K562 (cell line): ENCODE measurements at regions not wholly inside any gene's neighbourhood (a gene's known extent, or its start where the extent isn't known, plus 50 kb on each side); places are given as distances from the start of the nearest gene placed in this dataset.

Experiments
- ATAC-seq: fragments of 200-7000 bp; cut with Tn5 transposase; 3 replicates; pipeline ENCODE4 v1.9.1; 2020; ENCODE audit warnings: moderate library complexity
- BruUV-seq: library from RNA; stranded (reverse); fragments of 400-500 nt; replicated peaks from 2 replicates; lab custom pipeline; 2021; lab: Mats Ljungman, UMichigan
- CTCF ChIA-PET: fragments of 300-600 bp; formaldehyde crosslinking; extraction: SDS; loops from one replicate; lab custom pipeline; 2021; ENCODE audit warnings: low intra/inter-chr PET ratio; lab: Yijun Ruan, JAX
- POLR2A ChIA-PET: fragments of 300-600, 350-650 bp; sonication (Branson Sonifier 250); formaldehyde crosslinking; extraction: SDS; loops from one replicate; lab custom pipeline; 2021; ENCODE audit warnings: antibody characterized with exemption, inconsistent platforms; lab: Yijun Ruan, JAX
- DNase-seq, 4 experiments: peaks; one replicate each; pipeline versions ENCODE4 v3.0.0 to v3.0.0-alpha.2; 2011 to 2018; ENCODE audit warnings: low spot score in 3 of 4, mixed read lengths in 3 of 4; ENCODE audit errors: extremely low read depth in 1 of 4
- FAIRE-seq: peaks from 2 replicates; lab custom pipeline; 2011; peaks lifted over from hg19 to GRCh38; lab: Jason Lieb, UNC
- H2AFZ ChIP-seq: 2 replicates; pipeline ENCODE4 v1.6.0; 2011; ENCODE audit warnings: low read depth, low read length, control low read depth, inconsistent platforms
- H3K27ac ChIP-seq: fragments of 200-600 bp; 3 replicates; pipeline ENCODE4 v1.8.0; 2011; ENCODE audit warnings: low read depth, mild to moderate bottlenecking, control low read depth, inconsistent platforms, low read length, moderate library complexity, mixed read lengths; ENCODE audit errors: extremely low read depth
- H3K27me3 ChIP-seq, 2 experiments: fragments of 300-600 bp in 1 of 2; 2 replicates in 1 of 2; 3 replicates in 1 of 2; pipeline versions ENCODE4 v1.6.0 to v1.8.0; 2011; ENCODE audit warnings: inconsistent platforms in 2 of 2, low read length in 2 of 2, mild to moderate bottlenecking in 1 of 2, mixed read lengths in 1 of 2, moderate library complexity in 1 of 2; ENCODE audit not compliant: control insufficient read depth in 2 of 2, insufficient read depth in 2 of 2
- H3K36me3 ChIP-seq: fragments of 300-600 bp; 3 replicates; pipeline ENCODE4 v1.8.0; 2011; ENCODE audit warnings: mild to moderate bottlenecking, low read length, inconsistent platforms; ENCODE audit not compliant: control insufficient read depth, insufficient read depth
- H3K4me1 ChIP-seq, 2 experiments: fragments of 200-600 bp in 1 of 2; replicated peaks in 1 of 2; 2 replicates in 1 of 2; 3 replicates in 1 of 2; pipeline versions ENCODE4 v1.5.1 to v1.8.0; 2011; ENCODE audit warnings: inconsistent platforms in 2 of 2, low read length in 2 of 2, mild to moderate bottlenecking in 1 of 2, mixed read lengths in 1 of 2, moderate library complexity in 1 of 2; ENCODE audit not compliant: control insufficient read depth in 2 of 2, insufficient read depth in 2 of 2
- H3K4me2 ChIP-seq: 2 replicates; pipeline ENCODE4 v1.6.1; 2011; ENCODE audit warnings: low read length, control low read depth, inconsistent platforms, mixed read lengths; ENCODE audit not compliant: insufficient read depth
- H3K4me3 ChIP-seq: fragments of 200-600 bp; sonication (generic), shearing (Covaris generic); 2 replicates; pipeline ENCODE4 v1.5.1; 2016; ENCODE audit warnings: control low read depth, inconsistent platforms
- H3K79me2 ChIP-seq: fragments of 200-600 bp; 3 replicates; pipeline ENCODE4 v1.8.0; 2011; ENCODE audit warnings: low read length, inconsistent platforms; ENCODE audit not compliant: control insufficient read depth, insufficient read depth
- H3K9ac ChIP-seq, 2 experiments: 2 replicates each; pipeline versions ENCODE4 v1.6.0 to v1.6.1; 2011; ENCODE audit warnings: low read depth in 2 of 2, low read length in 2 of 2, control low read depth in 1 of 2, inconsistent platforms in 1 of 2, mild to moderate bottlenecking in 1 of 2, mixed read lengths in 1 of 2; ENCODE audit not compliant: insufficient read depth in 1 of 2
- H3K9me1 ChIP-seq: one replicate; pipeline ENCODE4 v1.6.0; 2011; ENCODE audit warnings: inconsistent platforms, mild to moderate bottlenecking, low read length, moderate library complexity; ENCODE audit not compliant: control insufficient read depth, insufficient read depth
- H3K9me3 ChIP-seq: replicated peaks from 2 replicates; pipeline ENCODE4 v1.5.1; 2011; ENCODE audit warnings: low read depth, low read length, inconsistent platforms; ENCODE audit not compliant: control insufficient read depth, insufficient read depth
- H4K20me1 ChIP-seq: replicated peaks from 2 replicates; pipeline ENCODE4 v1.6.1; 2011; ENCODE audit warnings: low read length, inconsistent platforms, mixed read lengths; ENCODE audit not compliant: control insufficient read depth, insufficient read depth
- BDP1 ChIP-seq: IDR thresholded peaks from 3 replicates; pipeline ENCODE4 v1.6.1; 2011; ENCODE audit not compliant: insufficient read length, insufficient read depth
- BRF1 ChIP-seq: IDR thresholded peaks from 3 replicates; pipeline ENCODE4 v1.6.1; 2011; ENCODE audit warnings: borderline replicate concordance, mild to moderate bottlenecking; ENCODE audit not compliant: insufficient read length; ENCODE audit errors: extremely low read depth
- EP300 ChIP-seq: IDR thresholded peaks from 2 replicates; pipeline ENCODE4 v1.6.1; 2012; ENCODE audit warnings: low read length, improper control_type of control experiment
- HOMEZ ChIP-seq: fragments of 250-450 bp; sonication (Bioruptor Pico); IDR thresholded peaks from 2 replicates; pipeline ENCODE4 v1.4.0; 2020; ENCODE audit warnings: mild to moderate bottlenecking, moderate library complexity
- L3MBTL2 ChIP-seq: fragments of 450-650 bp; IDR thresholded peaks from 2 replicates; pipeline ENCODE4 v1.6.1; 2016; ENCODE audit warnings: mild to moderate bottlenecking, moderate library complexity
- MXD1 ChIP-seq: fragments of 250-450 bp; sonication (Bioruptor Pico); IDR thresholded peaks from 2 replicates; pipeline ENCODE4 v1.8.0; 2021; ENCODE audit warnings: borderline replicate concordance, mild to moderate bottlenecking, moderate library complexity; ENCODE audit not compliant: poor library complexity, severe bottlenecking
- MXI1 ChIP-seq: IDR thresholded peaks from 2 replicates; pipeline ENCODE4 v1.6.1; 2011; ENCODE audit warnings: low read depth, mild to moderate bottlenecking, improper control_type of control experiment, low read length
- NONO ChIP-seq, 2 experiments: fragments of 200-400 bp in 1 of 2; fragments of 450-650 bp in 1 of 2; formaldehyde crosslinking in 1 of 2; IDR thresholded peaks; 2 replicates each; pipeline ENCODE4 v1.6.1; 2017; ENCODE audit warnings: low read depth in 2 of 2, mild to moderate bottlenecking in 2 of 2, moderate library complexity in 2 of 2, low read length in 1 of 2
- POLR2B ChIP-seq: fragments of 450-650 bp; IDR thresholded peaks from 2 replicates; pipeline ENCODE4 v1.6.1; 2018; ENCODE audit warnings: low read depth; ENCODE audit not compliant: partially characterized antibody
- PURB ChIP-seq: sonication (generic); formaldehyde crosslinking; IDR thresholded peaks from 2 replicates; pipeline ENCODE4 v1.9.0; 2021; ENCODE audit warnings: low read depth, mild to moderate bottlenecking, missing genetic modification reagents
- RFX5 ChIP-seq: IDR thresholded peaks from 2 replicates; pipeline ENCODE4 v1.6.1; 2011; ENCODE audit warnings: low read depth, mild to moderate bottlenecking, improper control_type of control experiment, low read length
- SMARCC2 ChIP-seq: fragments of 450-650 bp; IDR thresholded peaks from 2 replicates; pipeline ENCODE4 v1.6.1; 2017; ENCODE audit warnings: antibody characterized with exemption, moderate library complexity, mild to moderate bottlenecking, low read depth
- USF1 ChIP-seq: sonication (generic); formaldehyde crosslinking; IDR thresholded peaks from 2 replicates; pipeline ENCODE4 v1.9.0; 2022; ENCODE audit warnings: mild to moderate bottlenecking, missing genetic modification reagents
- WHSC1 ChIP-seq: IDR thresholded peaks from one replicate; pipeline ENCODE4 v1.6.1; 2012; ENCODE audit warnings: low read length, control low read depth, inconsistent platforms
- ZBTB9 ChIP-seq: fragments of 450-650 bp; formaldehyde crosslinking; IDR thresholded peaks from 2 replicates; pipeline ENCODE4 v1.4.0; 2020; ENCODE audit warnings: mild to moderate bottlenecking, moderate library complexity
- ZNF644 ChIP-seq: fragments of 200-800 bp; sonication (Bioruptor generic); IDR thresholded peaks from 2 replicates; pipeline ENCODE4 v1.6.1; 2016; ENCODE audit warnings: low read depth, missing genetic modification characterization, missing compliant biosample characterization
- WGBS: fragments of 100-300 bp; shearing (Covaris generic); methylation state at CpG from one replicate; pipeline ENCODE4 v1.1.6; 2016; ENCODE audit warnings: low coverage, mixed read lengths; ENCODE audit not compliant: insufficient coverage; ENCODE audit errors: missing lambda C conversion rate; 5-methylcytosine and 5-hydroxymethylcytosine counted together
- in situ Hi-C: fragments of 300-500 bp; cut with MboI; formaldehyde crosslinking; loops from 4 replicates; pipeline ENCODE4 v1.15.0; 2018; ENCODE audit warnings: inconsistent platforms, mixed read lengths
- intact Hi-C: fragments of 100-400 bp; cut with micrococcal nuclease; formaldehyde crosslinking; loops from 2 replicates; pipeline ENCODE4 v1.14.2; 2022

GRCh38 chr4:182074810-182075209 is 168.4 kb upstream of the TENM3 start:
- Histone ChIP-seq H2AFZ (no peak overlapping the region), H3K9me3 (no peaks in the 10 kb centered on the region), H3K9me1 (no peaks in the 10 kb centered on the region), H3K79me2 (no peaks in the 10 kb centered on the region), H3K4me3 (no peak overlapping the region), H3K9ac (no peak overlapping the region), H4K20me1 (no peaks in the 10 kb centered on the region), H3K4me1 (no peaks in the 10 kb centered on the region), H3K27me3 (no peaks in the 10 kb centered on the region), H3K27ac (no peak overlapping the region), H3K4me2 (no peak overlapping the region), H3K36me3 (no peaks in the 10 kb centered on the region)
- intact Hi-C loops: no loop called here
- no TSS peak for BruUV-seq
- DNase-seq: no peak
- no peak for TF ChIP-seq BDP1
- no peak for TF ChIP-seq MXD1 (CRISPR knock-in tag)
- TF ChIP-seq ZBTB9 (CRISPR knock-in tag): no peak
- TF ChIP-seq RFX5: no peak
- TF ChIP-seq POLR2B: no peak
- no peak for TF ChIP-seq HOMEZ (CRISPR knock-in tag)
- TF ChIP-seq BRF1: no peak
- no peak for TF ChIP-seq L3MBTL2
- TF ChIP-seq PURB: no peak
- TF ChIP-seq EP300: no peak
- TF ChIP-seq WHSC1: no peak
- no peak for TF ChIP-seq ZNF644 (tag)
- TF ChIP-seq SMARCC2: no peak
- TF ChIP-seq NONO (IDR thresholded peaks at IDR 0.05; ENCODE audit: low read depth in 2 of 2, low read length in 1 of 2): no peak
- TF ChIP-seq MXI1: no peak
- no peak for TF ChIP-seq USF1
- ChIA-PET POLR2A (no interaction called here), CTCF (no interaction called here)
- in situ Hi-C loops: no loop called here
- 3% methylated on average over 6 of the region's 6 CpGs for WGBS
- no peak for ATAC-seq
- FAIRE-seq: no peak
